H1 (cell line): ENCODE measurements at regions not wholly inside any gene's neighbourhood (a gene's known extent, or its start where the extent isn't known, plus 50 kb on each side); places are given as distances from the start of the nearest gene placed in this dataset.
A peak's percentile ranks its signal among the peaks of the same experiment; 100 is the strongest.

Experiments
- CTCF ChIA-PET: fragments of 300-600 bp; sonication (Branson Sonifier 250); formaldehyde crosslinking; loops from one replicate; lab custom pipeline; 2021; ENCODE audit not compliant: partially characterized antibody; lab: Charles Lee
- POLR2A ChIA-PET: fragments of 300-600 bp; sonication (Branson Sonifier 250); formaldehyde crosslinking; loops from one replicate; lab custom pipeline; 2021; ENCODE audit warnings: inconsistent platforms; ENCODE audit not compliant: partially characterized antibody; lab: Charles Lee
- DNase-seq, 2 experiments: peaks; one replicate each; pipeline versions ENCODE4 v3.0.0 to v3.0.0-alpha.2; 2010 to 2022; ENCODE audit warnings: low spot score in 2 of 2, low read depth in 1 of 2, mixed read lengths in 1 of 2
- FAIRE-seq: peaks from 2 replicates; lab custom pipeline; 2011; peaks lifted over from hg19 to GRCh38; lab: Jason Lieb, UNC
- H2AFZ ChIP-seq: 2 replicates; pipeline ENCODE4 v1.8.1; 2012; ENCODE audit warnings: low read length, inconsistent platforms
- H2AK5ac ChIP-seq: 2 replicates; pipeline ENCODE4 v1.6.1; 2013; ENCODE audit warnings: low read depth, low read length
- H2BK120ac ChIP-seq: replicated peaks from 2 replicates; pipeline ENCODE3; 2013; ENCODE audit warnings: low read depth, low read length, inconsistent platforms
- H2BK12ac ChIP-seq: 2 replicates; pipeline ENCODE4 v1.6.1; 2013; ENCODE audit warnings: low read depth, low read length
- H2BK15ac ChIP-seq: 2 replicates; pipeline ENCODE4 v1.6.1; 2013; ENCODE audit warnings: low read length
- H2BK20ac ChIP-seq: 2 replicates; pipeline ENCODE4 v1.6.1; 2013; ENCODE audit warnings: low read length
- H2BK5ac ChIP-seq: 2 replicates; pipeline ENCODE4 v1.6.1; 2013; ENCODE audit warnings: low read depth, low read length
- H3K14ac ChIP-seq: 2 replicates; pipeline ENCODE4 v1.6.1; 2013; ENCODE audit warnings: inconsistent platforms; ENCODE audit not compliant: insufficient read length
- H3K18ac ChIP-seq: 2 replicates; pipeline ENCODE4 v1.6.1; 2013; ENCODE audit warnings: low read length; ENCODE audit errors: extremely low read depth
- H3K23ac ChIP-seq: 2 replicates; pipeline ENCODE4 v1.6.1; 2013; ENCODE audit warnings: inconsistent platforms; ENCODE audit not compliant: insufficient read length
- H3K23me2 ChIP-seq: 2 replicates; pipeline ENCODE4 v1.6.1; 2013; ENCODE audit warnings: low read depth, low read length
- H3K27ac ChIP-seq: 2 replicates; pipeline ENCODE4 v1.6.1; 2011; ENCODE audit warnings: low read depth, low read length, inconsistent platforms
- H3K27me3 ChIP-seq, 4 experiments: replicated peaks in 1 of 4; 1 replicate in 1 of 4; 2 replicates in 3 of 4; pipeline versions ENCODE4 v1.6.1 to v1.8.1; 2011 to 2013; ENCODE audit warnings: low read length in 3 of 4, mild to moderate bottlenecking in 3 of 4, inconsistent platforms in 2 of 4, mixed read lengths in 2 of 4, moderate library complexity in 1 of 4; ENCODE audit not compliant: control insufficient read depth in 3 of 4, insufficient read depth in 3 of 4; ENCODE audit errors: extremely low read depth in 1 of 4
- H3K36me3 ChIP-seq, 4 experiments: 2 replicates each; pipeline versions ENCODE4 v1.6.1 to v1.8.1; 2011 to 2013; ENCODE audit warnings: mild to moderate bottlenecking in 4 of 4, low read length in 3 of 4, moderate library complexity in 2 of 4, control low read depth in 1 of 4, inconsistent platforms in 1 of 4; ENCODE audit not compliant: insufficient read depth in 4 of 4, control insufficient read depth in 2 of 4
- H3K4ac ChIP-seq: replicated peaks from 2 replicates; pipeline ENCODE3; 2013; ENCODE audit warnings: low read length, low read depth, mixed read lengths, inconsistent platforms; ENCODE audit not compliant: insufficient read length
- H3K4me1 ChIP-seq, 4 experiments: replicated peaks in 1 of 4; 1 replicate in 1 of 4; 2 replicates in 3 of 4; pipeline versions ENCODE4 v1.6.1 to v1.8.1; 2011 to 2013; ENCODE audit warnings: low read length in 3 of 4, inconsistent platforms in 2 of 4, mixed read lengths in 1 of 4; ENCODE audit not compliant: insufficient read depth in 4 of 4, control insufficient read depth in 3 of 4
- H3K4me2 ChIP-seq, 2 experiments: 2 replicates each; pipeline versions ENCODE4 v1.6.1 to v1.8.1; 2011 to 2013; ENCODE audit warnings: low read depth in 2 of 2, low read length in 2 of 2, control low read depth in 1 of 2, inconsistent platforms in 1 of 2, mild to moderate bottlenecking in 1 of 2; ENCODE audit not compliant: insufficient read depth in 1 of 2
- H3K4me3 ChIP-seq, 4 experiments: fragments of 200-600, 300-600 bp in 1 of 4; sonication (generic), shearing (Covaris generic), sonication (Bioruptor Twin) in 1 of 4; 2 replicates each; pipeline versions ENCODE4 v1.5.1 to v1.8.1; 2011 to 2016; ENCODE audit warnings: low read length in 4 of 4, low read depth in 3 of 4, control low read depth in 2 of 4, inconsistent platforms in 2 of 4, mild to moderate bottlenecking in 2 of 4, mixed read lengths in 1 of 4, moderate library complexity in 1 of 4; ENCODE audit not compliant: insufficient read depth in 2 of 4; ENCODE audit errors: extremely low read depth in 1 of 4
- H3K56ac ChIP-seq: replicated peaks from 2 replicates; pipeline ENCODE3; 2013; ENCODE audit warnings: low read depth, mild to moderate bottlenecking, mixed read lengths, low read length, inconsistent platforms; ENCODE audit not compliant: insufficient read length
- H3K79me1 ChIP-seq: 2 replicates; pipeline ENCODE4 v1.6.1; 2013; ENCODE audit warnings: low read depth, low read length, control low read depth
- H3K79me2 ChIP-seq, 2 experiments: 2 replicates each; pipeline versions ENCODE4 v1.6.1 to v1.8.1; 2012 to 2013; ENCODE audit warnings: low read length in 2 of 2, mild to moderate bottlenecking in 2 of 2, inconsistent platforms in 1 of 2; ENCODE audit not compliant: insufficient read depth in 2 of 2, control insufficient read depth in 1 of 2
- H3K9ac ChIP-seq, 4 experiments: replicated peaks in 1 of 4; 1 replicate in 1 of 4; 2 replicates in 3 of 4; pipeline versions ENCODE4 v1.6.1 to v1.8.1; 2011 to 2013; ENCODE audit warnings: low read depth in 3 of 4, low read length in 3 of 4, control low read depth in 2 of 4, mild to moderate bottlenecking in 2 of 4, moderate library complexity in 2 of 4, inconsistent platforms in 1 of 4; ENCODE audit errors: extremely low read depth in 1 of 4
- H3K9me3 ChIP-seq, 2 experiments: 2 replicates each; pipeline versions ENCODE4 v1.6.1 to v1.8.1; 2012 to 2013; ENCODE audit warnings: mild to moderate bottlenecking in 2 of 2, moderate library complexity in 2 of 2, control low read depth in 1 of 2, inconsistent platforms in 1 of 2, low read depth in 1 of 2, low read length in 1 of 2, mixed read lengths in 1 of 2; ENCODE audit not compliant: insufficient read depth in 2 of 2
- H4K20me1 ChIP-seq, 2 experiments: replicated peaks in 1 of 2; 2 replicates each; pipeline versions ENCODE3 to v1.8.1; 2011 to 2013; ENCODE audit warnings: inconsistent platforms in 2 of 2, low read length in 2 of 2, mild to moderate bottlenecking in 1 of 2; ENCODE audit not compliant: insufficient read depth in 2 of 2, control insufficient read depth in 1 of 2
- H4K5ac ChIP-seq: 2 replicates; pipeline ENCODE4 v1.6.1; 2013; ENCODE audit warnings: low read length, low read depth, mixed read lengths, inconsistent platforms; ENCODE audit not compliant: insufficient read length
- H4K8ac ChIP-seq: 2 replicates; pipeline ENCODE4 v1.8.0; 2013; ENCODE audit warnings: mild to moderate bottlenecking, moderate library complexity, low read length, inconsistent platforms; ENCODE audit not compliant: insufficient read depth; ENCODE audit errors: extremely low read depth
- H4K91ac ChIP-seq: replicated peaks from 2 replicates; pipeline ENCODE3; 2013; ENCODE audit warnings: low read length, mixed read lengths, inconsistent platforms; ENCODE audit not compliant: insufficient read length
- CBX5 ChIP-seq: fragments of 300-800, 300-1000 bp; sonication (generic); IDR thresholded peaks from 2 replicates; pipeline ENCODE4 v1.7.1; 2016; ENCODE audit warnings: antibody characterized with exemption, low read length, low read depth
- RAD21 ChIP-seq, 2 experiments: IDR thresholded peaks in 1 of 2; conservative IDR thresholded peaks in 1 of 2; 2 replicates each; pipeline ENCODE4 v1.6.1; 2011; ENCODE audit warnings: low read depth in 2 of 2, low read length in 2 of 2, improper control_type of control experiment in 1 of 2, inconsistent platforms in 1 of 2, mild to moderate bottlenecking in 1 of 2, moderate library complexity in 1 of 2
- SP4 ChIP-seq: IDR thresholded peaks from 2 replicates; pipeline ENCODE4 v1.6.1; 2012; ENCODE audit warnings: low read length, inconsistent platforms
- WGBS, 2 experiments: shearing (Covaris generic) in 1 of 2; methylation state at CpG; one replicate each; pipeline versions ENCODE4 v1.1.6 to v1.1.7; 2013 to 2015; ENCODE audit warnings: low lambda C conversion rate in 2 of 2, mixed read lengths in 2 of 2, inconsistent platforms in 1 of 2, low coverage in 1 of 2, missing lambda C conversion rate in 1 of 2; ENCODE audit not compliant: insufficient replicate concordance in 2 of 2, insufficient coverage in 1 of 2, insufficient read length in 1 of 2; ENCODE audit errors: extremely low coverage in 1 of 2, missing lambda C conversion rate in 1 of 2; 5-methylcytosine and 5-hydroxymethylcytosine counted together

DNA sequence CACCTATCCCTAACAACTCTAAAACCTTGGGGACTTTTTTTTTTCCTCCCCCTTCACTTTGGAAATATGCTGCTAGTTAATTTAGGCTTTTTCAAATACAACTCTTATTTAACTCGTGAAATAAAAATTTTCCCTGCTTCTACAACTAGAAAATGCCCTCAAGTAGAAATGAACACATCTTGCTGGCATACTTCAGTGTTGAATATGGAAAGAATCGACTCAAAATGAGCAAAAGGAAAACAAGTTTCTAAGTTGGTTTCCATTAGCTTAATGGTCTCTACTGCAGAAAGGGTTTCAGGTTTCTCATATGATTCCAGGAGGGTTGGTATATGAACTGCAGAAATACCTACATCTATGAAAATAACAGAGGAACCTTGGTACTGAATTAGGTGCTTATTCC lies 118.3 kb upstream of the TMTC1 start:
- no peaks in the 10 kb centered on the region for H3K9me3 ChIP-seq
- DNase-seq (no peak), FAIRE-seq (peak; percentile 24)
- H4K5ac ChIP-seq = no peak overlapping the region
- no peak overlapping the region for H2BK120ac ChIP-seq
- ChIA-PET POLR2A (interaction anchor here (0.8 kb wide), 1 partner anchor 18 kb away, joined by 3 read pairs; no protein-coding TSS in a partner anchor), CTCF (interaction anchor here (0.5 to 3.7 kb wide), 30 partner anchors 9 to 478 kb away, joined by 3 to 39 read pairs (median 3); no protein-coding TSS in a partner anchor)
- no peak overlapping the region for H2BK12ac ChIP-seq
- H3K36me3 ChIP-seq = no peaks in the 10 kb centered on the region
- no peaks in the 10 kb centered on the region for H3K79me1 ChIP-seq
- H2BK20ac ChIP-seq = no peak overlapping the region
- H3K23me2 ChIP-seq = no peaks in the 10 kb centered on the region
- TF ChIP-seq CBX5 = no peak
- no peak for TF ChIP-seq RAD21 (IDR thresholded peaks at IDR 0.05 in 1 of 2, conservative IDR thresholded peaks at IDR 0.05 in 1 of 2; ENCODE audit: low read depth in 2 of 2, low read length in 2 of 2)
- no peak for TF ChIP-seq SP4
- no peak overlapping the region for H3K4me3 ChIP-seq
- H2AK5ac ChIP-seq = no peak overlapping the region
- H2BK15ac ChIP-seq = no peak overlapping the region
- WGBS, 2 experiments = 61% methylated on average over 2 of the region's 2 CpGs; no CpG with 5 or more reads in 1 of the 2 experiments
- no peaks in the 10 kb centered on the region for H4K20me1 ChIP-seq
- H3K14ac ChIP-seq = no peak overlapping the region
- H2AFZ ChIP-seq = no peak overlapping the region
- H4K8ac ChIP-seq = no peak overlapping the region
- no peak overlapping the region for H3K23ac ChIP-seq
- no peak overlapping the region for H3K4me2 ChIP-seq
- no peak overlapping the region for H4K91ac ChIP-seq
- no peak overlapping the region for H3K9ac ChIP-seq
- H3K18ac ChIP-seq = no peak overlapping the region
- H2BK5ac ChIP-seq = no peak overlapping the region
- no peaks in the 10 kb centered on the region for H3K27me3 ChIP-seq
- no peak overlapping the region for H3K56ac ChIP-seq
- H3K27ac ChIP-seq = no peak overlapping the region
- no peak overlapping the region for H3K4ac ChIP-seq
- no peaks in the 10 kb centered on the region for H3K79me2 ChIP-seq
- no peaks in the 10 kb centered on the region for H3K4me1 ChIP-seq
